AG04450 (cell line): ENCODE measurements at regions not wholly inside any gene's neighbourhood (a gene's known extent, or its start where the extent isn't known, plus 50 kb on each side); places are given as distances from the start of the nearest gene placed in this dataset.

Experiments used
- CTCF ChIA-PET: fragments of 300-600, 350-600 bp; formaldehyde crosslinking; extraction: SDS; loops from one replicate; lab custom pipeline; 2022; ENCODE audit warnings: antibody characterized with exemption, inconsistent platforms; lab: Charles Lee
- POLR2A ChIA-PET: fragments of 350-600 bp; formaldehyde crosslinking; extraction: SDS; loops from one replicate; lab custom pipeline; 2021; ENCODE audit warnings: antibody characterized with exemption, inconsistent platforms; lab: Yijun Ruan, JAX
- DNase-seq: peaks from one replicate; pipeline ENCODE4 v3.0.0-alpha.2; 2011; ENCODE audit warnings: low read depth, low spot score
- H3K27ac ChIP-seq: one replicate; pipeline ENCODE4 v1.5.1; 2012; ENCODE audit warnings: low read depth, low read length, control low read depth
- H3K27me3 ChIP-seq: one replicate; pipeline ENCODE4 v1.6.0; 2012; ENCODE audit warnings: low read length; ENCODE audit not compliant: control insufficient read depth, insufficient read depth
- H3K4me3 ChIP-seq: 2 replicates; pipeline ENCODE4 v1.5.1; 2011; ENCODE audit warnings: mild to moderate bottlenecking, low read depth, low read length, control low read depth
- H3K9me3 ChIP-seq: 2 replicates; pipeline ENCODE4 v1.5.1; 2012; ENCODE audit warnings: low read length; ENCODE audit not compliant: control insufficient read depth, insufficient read depth
- TF ChIP-seq, protein P1 (sequence below): IDR thresholded peaks from 2 replicates; pipeline ENCODE4 v1.5.1; 2011; ENCODE audit warnings: low read depth, low read length, control low read depth, inconsistent platforms

DNA sequence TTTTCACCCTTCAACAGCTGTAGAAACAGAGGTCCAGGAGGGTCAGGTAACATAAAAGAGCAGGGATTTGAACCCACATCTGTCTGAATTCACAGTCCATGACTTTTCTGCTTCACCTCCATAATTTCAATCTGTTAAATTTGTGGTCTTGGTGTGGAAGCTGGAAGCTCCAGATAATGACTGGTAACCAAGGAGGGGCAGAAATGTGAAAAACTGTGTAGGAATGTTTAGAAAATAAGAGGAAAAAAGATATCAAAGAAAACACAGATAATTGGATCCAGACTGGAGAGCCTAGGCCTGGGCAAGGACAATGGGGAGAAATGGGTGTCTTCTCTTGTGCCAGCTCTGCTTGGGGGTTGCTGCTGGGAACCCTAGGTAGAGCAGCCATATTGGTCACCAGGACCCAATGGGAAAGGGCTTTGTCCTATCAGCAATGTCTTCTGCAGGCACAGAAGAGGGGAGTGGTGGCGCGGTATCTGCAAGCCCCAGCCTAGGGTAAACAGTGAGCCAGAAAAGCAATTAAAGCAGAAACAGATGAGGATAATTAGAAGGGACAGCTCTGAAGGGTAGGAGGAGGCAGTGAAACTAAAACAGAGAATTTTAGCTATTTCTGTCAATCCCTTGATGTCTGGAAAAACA is 54.3 kb upstream of the CCDC91 start:
- Histone ChIP-seq H3K27ac (no peak overlapping the region), H3K27me3 (no peaks in the 10 kb centered on the region), H3K4me3 (no peak overlapping the region), H3K9me3 (no peaks in the 10 kb centered on the region)
- CTCF ChIA-PET: no interaction called here
- POLR2A ChIA-PET: no interaction called here
- no peak for DNase-seq
- TF ChIP-seq, protein P1, sequence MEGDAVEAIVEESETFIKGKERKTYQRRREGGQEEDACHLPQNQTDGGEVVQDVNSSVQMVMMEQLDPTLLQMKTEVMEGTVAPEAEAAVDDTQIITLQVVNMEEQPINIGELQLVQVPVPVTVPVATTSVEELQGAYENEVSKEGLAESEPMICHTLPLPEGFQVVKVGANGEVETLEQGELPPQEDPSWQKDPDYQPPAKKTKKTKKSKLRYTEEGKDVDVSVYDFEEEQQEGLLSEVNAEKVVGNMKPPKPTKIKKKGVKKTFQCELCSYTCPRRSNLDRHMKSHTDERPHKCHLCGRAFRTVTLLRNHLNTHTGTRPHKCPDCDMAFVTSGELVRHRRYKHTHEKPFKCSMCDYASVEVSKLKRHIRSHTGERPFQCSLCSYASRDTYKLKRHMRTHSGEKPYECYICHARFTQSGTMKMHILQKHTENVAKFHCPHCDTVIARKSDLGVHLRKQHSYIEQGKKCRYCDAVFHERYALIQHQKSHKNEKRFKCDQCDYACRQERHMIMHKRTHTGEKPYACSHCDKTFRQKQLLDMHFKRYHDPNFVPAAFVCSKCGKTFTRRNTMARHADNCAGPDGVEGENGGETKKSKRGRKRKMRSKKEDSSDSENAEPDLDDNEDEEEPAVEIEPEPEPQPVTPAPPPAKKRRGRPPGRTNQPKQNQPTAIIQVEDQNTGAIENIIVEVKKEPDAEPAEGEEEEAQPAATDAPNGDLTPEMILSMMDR: no peak

DNA sequence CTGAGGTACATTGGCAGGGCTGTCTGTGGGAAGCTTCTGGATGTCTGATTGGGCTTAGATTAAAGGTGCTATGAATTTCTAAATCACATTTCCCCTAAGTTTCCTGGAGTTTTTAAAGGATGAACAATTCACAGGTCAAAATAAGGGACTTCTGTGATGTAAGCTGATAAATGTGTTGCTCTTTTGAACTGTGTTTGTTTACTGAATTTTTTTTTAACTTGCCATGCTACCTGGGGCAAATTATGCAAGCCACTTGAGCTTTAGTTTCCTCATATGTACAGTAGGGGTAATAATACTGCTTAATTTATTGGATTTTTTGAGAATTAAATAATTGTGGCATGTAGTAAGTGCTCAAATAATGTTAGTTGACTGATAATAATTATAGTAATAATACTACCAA is 52.8 kb upstream of the CCDC91 start:
- H3K4me3 ChIP-seq: no peak overlapping the region
- CTCF ChIA-PET: no interaction called here
- H3K27ac ChIP-seq: no peak overlapping the region
- TF ChIP-seq, protein P1: no peak
- no peak for DNase-seq
- no peaks in the 10 kb centered on the region for H3K9me3 ChIP-seq
- POLR2A ChIA-PET: no interaction called here
- H3K27me3 ChIP-seq: no peaks in the 10 kb centered on the region

DNA sequence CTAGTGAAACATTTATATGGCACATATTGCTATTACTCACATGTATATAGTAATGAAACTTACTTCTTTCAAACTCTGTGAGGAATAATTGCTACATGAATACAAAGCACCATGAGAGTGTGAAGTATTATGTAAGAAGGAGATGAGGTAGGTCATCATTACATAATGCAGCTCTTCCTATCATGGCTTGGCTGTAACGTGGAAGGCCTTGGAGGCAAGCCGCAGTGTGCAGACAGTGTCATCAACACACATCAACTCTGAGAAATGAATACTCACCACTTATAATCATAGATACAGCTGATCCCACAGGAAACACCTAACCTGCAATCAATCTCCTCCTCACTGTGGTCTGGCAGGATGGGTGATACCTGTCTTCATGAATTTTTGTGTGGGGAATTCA is 49.9 kb upstream of the CCDC91 start:
- CTCF ChIA-PET: interaction anchor here (1.1 kb wide), 1 partner anchor 732 kb away, joined by 3 read pairs; no protein-coding TSS in a partner anchor
- POLR2A ChIA-PET: no interaction called here
- Histone ChIP-seq H3K27ac (no peak overlapping the region), H3K9me3 (no peaks in the 10 kb centered on the region), H3K27me3 (no peaks in the 10 kb centered on the region), H3K4me3 (no peak overlapping the region)
- TF ChIP-seq, protein P1: no peak
- DNase-seq: no peak
